ENCODE measurements at regions not wholly inside any gene's neighbourhood (a gene's known extent, or its start where the extent isn't known, plus 50 kb on each side); places are given as distances from the start of the nearest gene placed in this dataset.

- intact Hi-C loops (cut with DNase I; ENCODE audit: low total_unique reads): no loop called here
- Histone ChIP-seq H3K36me3 (ENCODE audit: low read depth, missing control alignments) (no peaks in the 10 kb centered on the region), H3K27ac (no peak overlapping the region), H3K9me3 (no peaks in the 10 kb centered on the region), H3K4me1 (no peaks in the 10 kb centered on the region), H3K27me3 (no peaks in the 10 kb centered on the region), H3K4me3 (no peak overlapping the region)
- WGBS, 2 donors: 69 to 84% methylated on average over 3 of the region's 3 CpGs
- no peak for DNase-seq
- TF ChIP-seq, protein P1, sequence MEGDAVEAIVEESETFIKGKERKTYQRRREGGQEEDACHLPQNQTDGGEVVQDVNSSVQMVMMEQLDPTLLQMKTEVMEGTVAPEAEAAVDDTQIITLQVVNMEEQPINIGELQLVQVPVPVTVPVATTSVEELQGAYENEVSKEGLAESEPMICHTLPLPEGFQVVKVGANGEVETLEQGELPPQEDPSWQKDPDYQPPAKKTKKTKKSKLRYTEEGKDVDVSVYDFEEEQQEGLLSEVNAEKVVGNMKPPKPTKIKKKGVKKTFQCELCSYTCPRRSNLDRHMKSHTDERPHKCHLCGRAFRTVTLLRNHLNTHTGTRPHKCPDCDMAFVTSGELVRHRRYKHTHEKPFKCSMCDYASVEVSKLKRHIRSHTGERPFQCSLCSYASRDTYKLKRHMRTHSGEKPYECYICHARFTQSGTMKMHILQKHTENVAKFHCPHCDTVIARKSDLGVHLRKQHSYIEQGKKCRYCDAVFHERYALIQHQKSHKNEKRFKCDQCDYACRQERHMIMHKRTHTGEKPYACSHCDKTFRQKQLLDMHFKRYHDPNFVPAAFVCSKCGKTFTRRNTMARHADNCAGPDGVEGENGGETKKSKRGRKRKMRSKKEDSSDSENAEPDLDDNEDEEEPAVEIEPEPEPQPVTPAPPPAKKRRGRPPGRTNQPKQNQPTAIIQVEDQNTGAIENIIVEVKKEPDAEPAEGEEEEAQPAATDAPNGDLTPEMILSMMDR (IDR thresholded peaks at IDR 0.05): no peak
- no peak for TF ChIP-seq POLR2A (IDR thresholded peaks at IDR 0.05)
These were observed 175.3 kb downstream of the RAP2B start for GRCh38 chr3:153337369-153337768.

DNA sequence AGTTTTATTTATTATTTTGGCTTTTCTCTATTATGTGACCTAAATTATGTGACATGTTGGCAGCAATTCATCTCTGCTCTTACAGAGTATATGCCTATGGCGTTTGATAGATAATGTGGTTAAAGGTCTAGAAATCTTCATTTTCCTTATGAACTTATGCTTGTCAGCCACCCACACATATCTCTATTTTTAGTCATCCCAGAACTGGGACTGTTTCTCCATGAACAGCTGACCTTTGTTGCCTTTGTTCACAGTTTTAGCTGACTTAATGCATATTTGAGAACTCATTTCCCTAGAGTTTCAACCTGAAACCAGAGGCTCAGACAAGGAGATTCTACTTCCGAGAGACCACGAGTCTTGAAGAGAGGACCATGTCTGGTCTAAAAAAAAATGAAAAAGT is 176.5 kb downstream of the RAP2B start:
- 53 to 56% methylated on average over 3 of the region's 3 CpGs for WGBS, 2 donors
- no peaks in the 10 kb centered on the region for H3K9me3 ChIP-seq
- no peak for TF ChIP-seq POLR2A (IDR thresholded peaks at IDR 0.05)
- TF ChIP-seq, protein P1 (IDR thresholded peaks at IDR 0.05): no peak
- intact Hi-C loops (cut with DNase I; ENCODE audit: low total_unique reads): no loop called here
- H3K4me1 ChIP-seq: no peaks in the 10 kb centered on the region
- H3K27ac ChIP-seq: peak overlapping the region in 1 of 2 donors; percentile 37
- H3K27me3 ChIP-seq: no peaks in the 10 kb centered on the region
- H3K36me3 ChIP-seq (ENCODE audit: low read depth, missing control alignments): no peaks in the 10 kb centered on the region
- no peak for DNase-seq
- no peak overlapping the region for H3K4me3 ChIP-seq

- H3K9me3 ChIP-seq: no peaks in the 10 kb centered on the region
- H3K4me1 ChIP-seq: no peaks in the 10 kb centered on the region
- intact Hi-C loops (cut with DNase I; ENCODE audit: low total_unique reads): no loop called here
- H3K27me3 ChIP-seq: no peaks in the 10 kb centered on the region
- DNase-seq: no peak
- TF ChIP-seq POLR2A (IDR thresholded peaks at IDR 0.05): no peak
- TF ChIP-seq, protein P1 (IDR thresholded peaks at IDR 0.05): no peak
- H3K4me3 ChIP-seq: no peak overlapping the region
- no peaks in the 10 kb centered on the region for H3K36me3 ChIP-seq (ENCODE audit: low read depth, missing control alignments)
- H3K27ac ChIP-seq: peak overlapping the region in 1 of 2 donors; percentile 37
These were observed 177.0 kb downstream of the RAP2B start for GRCh38 chr3:153339065-153339464.

DNA sequence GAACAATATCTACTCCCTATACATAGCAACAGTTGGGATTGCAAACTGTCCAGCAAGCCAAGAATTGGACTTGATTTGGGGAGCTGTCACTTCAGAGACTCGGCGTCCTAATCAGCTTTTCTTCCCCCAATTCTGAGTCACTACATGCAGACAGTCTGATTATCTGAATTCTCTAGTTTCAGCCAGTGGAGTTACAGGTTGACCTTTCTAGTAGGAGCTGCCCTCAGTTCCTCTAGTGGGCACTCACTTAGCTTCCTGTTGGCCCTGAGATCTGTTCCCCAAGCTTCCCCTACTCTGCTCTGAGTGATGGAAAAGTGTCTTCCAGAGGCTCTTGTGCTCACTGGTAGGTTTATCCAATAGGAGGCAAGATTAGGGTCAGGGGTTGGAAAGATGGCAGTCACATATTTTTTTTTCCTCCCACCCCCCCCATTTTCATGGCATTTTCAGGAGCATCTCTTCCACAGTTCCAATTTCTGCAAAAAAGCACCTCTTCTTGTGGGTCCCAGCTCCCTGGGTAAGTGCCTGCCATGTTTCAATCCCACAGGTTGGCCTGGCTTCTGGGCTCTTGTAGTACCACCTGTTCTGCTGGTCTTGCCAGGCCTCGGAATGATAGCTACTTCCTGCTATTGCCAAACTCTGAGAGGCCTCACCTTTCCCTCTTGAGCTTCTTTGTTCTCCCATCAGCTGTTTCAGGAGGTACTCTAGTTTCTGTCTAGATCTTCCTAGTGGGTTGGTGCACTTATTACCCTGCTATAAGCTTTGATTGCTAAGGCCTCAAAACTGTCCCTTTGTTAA is 182.2 kb downstream of the RAP2B start:
- TF ChIP-seq POLR2A (IDR thresholded peaks at IDR 0.05): no peak
- TF ChIP-seq, protein P1 (IDR thresholded peaks at IDR 0.05): no peak
- no peak for DNase-seq
- intact Hi-C loops (cut with DNase I; ENCODE audit: low total_unique reads): no loop called here
- Histone ChIP-seq H3K4me3 (no peak overlapping the region), H3K36me3 (ENCODE audit: low read depth, missing control alignments) (no peaks in the 10 kb centered on the region), H3K4me1 (no peaks in the 10 kb centered on the region), H3K27me3 (no peaks in the 10 kb centered on the region), H3K27ac (no peak overlapping the region), H3K9me3 (no peaks in the 10 kb centered on the region)
- WGBS, 2 donors: 81 to 83% methylated on average over 3 of the region's 3 CpGs

All from testis (tissue), 2 donors.